ENCODE measurements at regions not wholly inside any gene's neighbourhood (a gene's known extent, or its start where the extent isn't known, plus 50 kb on each side); places are given as distances from the start of the nearest gene placed in this dataset.

- no peak for TF ChIP-seq POLR2A (IDR thresholded peaks at IDR 0.05)
- TF ChIP-seq CTCF (IDR thresholded peaks at IDR 0.05), result no peak
Measured at GRCh38 chr10:4467481-4467880, 358.5 kb upstream of the AKR1E2 start.

All from thyroid gland (tissue), 4 donors.